Peyer's patch (tissue), 4 donors: ENCODE measurements at regions not wholly inside any gene's neighbourhood (a gene's known extent, or its start where the extent isn't known, plus 50 kb on each side); places are given as distances from the start of the nearest gene placed in this dataset.
"Not testable (repeated sequence)": the region's sequence is repeated elsewhere in the genome, so short reads cannot be mapped to it uniquely, and the experiment has no call there.

Experiments used
- DNase-seq, 3 donors: peaks; one replicate each; pipeline ENCODE4 v3.0.0-alpha.2; 2017 to 2019
- H3K27ac ChIP-seq, 4 donors: fragments of 200-600 bp; sonication (generic); one replicate each; pipeline ENCODE4 v1.5.1; 2016 to 2019
- H3K27me3 ChIP-seq, 2 donors: fragments of 200-600 bp; sonication (generic); one replicate each; pipeline ENCODE4 v1.5.1; 2019
- H3K36me3 ChIP-seq, 3 donors: fragments of 200-600 bp; sonication (generic); one replicate each; pipeline ENCODE4 v1.5.1; 2016 to 2019
- H3K4me1 ChIP-seq, 4 donors: fragments of 200-600 bp; sonication (generic); one replicate each; pipeline ENCODE4 v1.5.1; 2016 to 2019
- H3K4me3 ChIP-seq, 4 donors: fragments of 200-600 bp; sonication (generic); 1 replicate in 3 of 4; 2 replicates in 1 of 4; pipeline ENCODE4 v1.5.1; 2016 to 2019; ENCODE audit warnings: mild to moderate bottlenecking in 1 of 4
- H3K9me3 ChIP-seq, 4 donors: fragments of 200-600 bp; sonication (generic); one replicate each; pipeline ENCODE4 v1.5.1; 2016 to 2019; ENCODE audit warnings: mild to moderate bottlenecking in 1 of 4
- POLR2A ChIP-seq, 2 donors: fragments of 450-650 bp; IDR thresholded peaks; one replicate each; pipeline ENCODE4 v1.5.1; 2017; ENCODE audit warnings: antibody characterized with exemption in 2 of 2, mild to moderate bottlenecking in 2 of 2, moderate library complexity in 2 of 2
- TF ChIP-seq, protein P1 (sequence below), 6 experiments: fragments of 450-650 bp in 4 of 6; fragments of 200-600 bp in 2 of 6; sonication (generic) in 1 of 6; IDR thresholded peaks; one replicate each; pipeline ENCODE4 v1.5.1; 2017 to 2019; ENCODE audit warnings: antibody characterized with exemption in 6 of 6, mild to moderate bottlenecking in 3 of 6, moderate library complexity in 1 of 6

DNA sequence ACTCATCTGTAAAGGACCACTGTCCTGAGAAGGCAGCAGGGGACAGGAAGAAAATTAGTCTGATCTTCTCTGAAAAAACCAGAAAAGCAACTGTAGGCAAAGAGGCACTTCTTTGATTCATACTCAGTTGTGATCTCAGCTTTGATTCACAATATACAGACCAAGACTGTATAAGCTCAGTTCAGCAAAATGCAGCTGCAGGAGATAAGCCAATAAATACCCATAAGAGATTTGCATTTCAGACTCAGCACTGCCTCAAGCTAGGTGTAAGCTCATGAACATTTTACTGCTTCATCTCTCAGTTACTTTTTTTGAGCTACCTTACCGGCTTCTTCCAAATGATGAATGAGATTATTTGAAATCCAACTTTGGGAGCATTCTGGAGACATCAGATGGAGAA, 64.2 kb upstream of the LYZL1 start:
- H3K9me3 ChIP-seq, result no peaks in the 10 kb centered on the region
- TF ChIP-seq, protein P1, sequence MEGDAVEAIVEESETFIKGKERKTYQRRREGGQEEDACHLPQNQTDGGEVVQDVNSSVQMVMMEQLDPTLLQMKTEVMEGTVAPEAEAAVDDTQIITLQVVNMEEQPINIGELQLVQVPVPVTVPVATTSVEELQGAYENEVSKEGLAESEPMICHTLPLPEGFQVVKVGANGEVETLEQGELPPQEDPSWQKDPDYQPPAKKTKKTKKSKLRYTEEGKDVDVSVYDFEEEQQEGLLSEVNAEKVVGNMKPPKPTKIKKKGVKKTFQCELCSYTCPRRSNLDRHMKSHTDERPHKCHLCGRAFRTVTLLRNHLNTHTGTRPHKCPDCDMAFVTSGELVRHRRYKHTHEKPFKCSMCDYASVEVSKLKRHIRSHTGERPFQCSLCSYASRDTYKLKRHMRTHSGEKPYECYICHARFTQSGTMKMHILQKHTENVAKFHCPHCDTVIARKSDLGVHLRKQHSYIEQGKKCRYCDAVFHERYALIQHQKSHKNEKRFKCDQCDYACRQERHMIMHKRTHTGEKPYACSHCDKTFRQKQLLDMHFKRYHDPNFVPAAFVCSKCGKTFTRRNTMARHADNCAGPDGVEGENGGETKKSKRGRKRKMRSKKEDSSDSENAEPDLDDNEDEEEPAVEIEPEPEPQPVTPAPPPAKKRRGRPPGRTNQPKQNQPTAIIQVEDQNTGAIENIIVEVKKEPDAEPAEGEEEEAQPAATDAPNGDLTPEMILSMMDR (IDR thresholded peaks at IDR 0.05), result no peak
- no peak for TF ChIP-seq POLR2A (IDR thresholded peaks at IDR 0.05)
- H3K36me3 ChIP-seq, result no peaks in the 10 kb centered on the region
- no peak overlapping the region for H3K27ac ChIP-seq
- no peaks in the 10 kb centered on the region for H3K4me1 ChIP-seq
- no peak for DNase-seq
- no peaks in the 10 kb centered on the region for H3K27me3 ChIP-seq
- H3K4me3 ChIP-seq, result no peak overlapping the region

DNA sequence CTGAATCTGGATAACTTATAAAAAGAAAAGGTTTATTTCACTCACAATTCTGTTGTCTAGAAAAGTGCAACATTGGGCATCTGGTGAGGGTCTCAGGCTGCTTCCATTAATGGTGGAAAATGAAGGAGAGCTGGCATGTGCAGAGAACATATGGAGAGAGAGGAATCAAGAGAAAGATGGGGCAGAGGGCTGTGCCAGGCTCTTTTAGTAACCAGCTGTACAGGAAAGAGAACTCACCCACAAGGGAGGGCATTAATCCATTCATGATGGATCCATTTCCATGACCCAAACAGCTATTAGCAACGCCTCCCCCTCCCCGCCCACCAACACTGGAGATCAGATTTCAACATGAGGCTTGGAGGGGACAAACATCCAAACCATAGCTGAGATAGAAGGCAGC, 61.7 kb upstream of the LYZL1 start:
- Histone ChIP-seq H3K27ac (no peak overlapping the region), H3K9me3 (no peaks in the 10 kb centered on the region), H3K36me3 (no peaks in the 10 kb centered on the region), H3K27me3 (no peaks in the 10 kb centered on the region), H3K4me1 (no peaks in the 10 kb centered on the region), H3K4me3 (no peak overlapping the region)
- no peak for DNase-seq
- TF ChIP-seq, protein P1 (IDR thresholded peaks at IDR 0.05), result no peak
- no peak for TF ChIP-seq POLR2A (IDR thresholded peaks at IDR 0.05)

DNA sequence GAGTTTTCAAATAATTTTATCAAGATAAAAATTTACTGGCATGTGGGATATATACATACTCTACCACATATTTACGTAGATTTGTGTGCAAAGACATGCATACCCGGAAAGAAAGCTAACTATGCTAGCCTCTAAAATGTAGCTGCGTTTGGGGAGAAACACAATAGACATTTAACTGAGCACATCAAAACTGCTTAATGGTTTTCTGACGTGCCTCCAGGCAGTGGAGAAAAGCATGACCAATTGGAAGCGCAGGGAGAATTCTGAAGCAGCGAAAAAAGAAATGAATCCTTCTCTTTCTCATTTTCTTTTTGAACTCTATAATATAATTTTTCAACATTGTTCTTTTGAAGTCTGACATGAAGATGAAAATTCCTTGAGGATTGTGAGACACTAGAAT, 60.3 kb upstream of the LYZL1 start:
- Histone ChIP-seq H3K36me3 (no peaks in the 10 kb centered on the region), H3K9me3 (no peaks in the 10 kb centered on the region), H3K27me3 (no peaks in the 10 kb centered on the region), H3K4me1 (no peaks in the 10 kb centered on the region), H3K4me3 (no peak overlapping the region), H3K27ac (no peak overlapping the region)
- DNase-seq, result no peak
- no peak for TF ChIP-seq POLR2A (IDR thresholded peaks at IDR 0.05)
- TF ChIP-seq, protein P1 (IDR thresholded peaks at IDR 0.05), result no peak

DNA sequence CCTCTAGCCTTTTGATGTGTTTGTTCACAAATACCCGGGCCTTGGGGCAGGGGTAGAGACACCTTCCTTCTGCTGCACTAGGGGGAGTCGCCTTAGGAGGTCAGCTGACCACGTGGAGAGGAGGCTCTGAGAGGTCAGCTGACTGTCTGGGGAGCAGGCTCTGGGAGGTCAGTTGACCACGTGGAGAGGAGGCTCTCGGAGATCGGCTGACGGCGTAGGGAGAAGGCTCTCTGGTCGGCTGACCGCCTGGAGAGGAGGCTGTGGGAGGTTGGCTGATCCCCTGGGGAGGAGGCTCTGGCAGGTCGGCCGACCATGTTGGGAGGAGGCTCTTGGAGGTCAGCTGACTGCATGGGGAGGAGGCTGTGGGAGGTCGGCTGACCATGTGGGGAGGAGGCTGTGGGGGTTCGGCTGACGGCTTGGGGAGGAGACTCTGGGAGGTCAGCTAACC, 59.6 kb upstream of the LYZL1 start:
- Histone ChIP-seq H3K36me3 (no peaks in the 10 kb centered on the region), H3K4me1 (no peaks in the 10 kb centered on the region), H3K4me3 (no peak overlapping the region), H3K9me3 (no peaks in the 10 kb centered on the region), H3K27me3 (no peaks in the 10 kb centered on the region), H3K27ac (no peak overlapping the region)
- TF ChIP-seq POLR2A (IDR thresholded peaks at IDR 0.05), result no peak
- TF ChIP-seq, protein P1 (IDR thresholded peaks at IDR 0.05), result no peak
- no peak for DNase-seq

DNA sequence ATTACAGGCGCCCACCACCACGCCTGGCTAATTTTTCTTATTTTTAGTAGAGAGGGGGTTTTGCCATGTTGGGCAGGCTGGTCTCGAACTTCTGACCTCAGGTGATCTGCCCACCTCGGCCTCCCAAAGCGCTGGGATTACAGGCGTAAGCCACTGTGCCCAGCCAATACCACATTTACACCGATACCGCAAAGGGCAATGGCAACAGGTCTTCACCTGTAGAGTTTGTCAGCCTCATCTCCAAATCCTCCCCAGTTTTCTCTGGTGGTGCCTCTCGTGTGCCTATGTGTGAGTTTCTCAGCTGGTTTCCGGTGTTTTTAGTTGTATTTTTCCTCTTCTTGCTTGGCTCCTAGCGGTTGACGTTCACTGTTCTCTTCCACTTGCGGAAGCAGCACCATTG, 52.0 kb upstream of the LYZL1 start:
- H3K27ac ChIP-seq, H3K9me3 ChIP-seq, H3K36me3 ChIP-seq, H3K27me3 ChIP-seq, DNase-seq, H3K4me1 ChIP-seq, H3K4me3 ChIP-seq: not testable (repeated sequence)

DNA sequence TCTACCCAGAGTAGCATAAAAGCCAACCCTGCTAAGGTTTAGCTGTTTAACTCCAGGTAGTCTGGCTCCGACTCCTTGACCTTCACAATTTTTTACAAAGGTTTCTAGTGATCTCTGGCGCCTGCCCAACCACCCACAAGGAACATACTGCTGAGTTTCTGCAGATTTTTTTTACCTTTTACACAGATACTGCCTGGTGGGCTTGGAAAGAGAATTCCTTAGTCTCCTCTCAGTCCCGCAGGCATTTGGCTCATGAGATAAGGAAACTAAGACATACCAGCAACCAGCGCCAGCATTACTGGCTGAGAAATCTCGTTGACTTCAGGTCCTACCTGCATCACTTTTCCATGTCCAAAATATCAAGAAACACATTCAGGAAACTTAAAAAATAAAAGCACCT, 51.1 kb upstream of the LYZL1 start:
- no peak for TF ChIP-seq POLR2A (IDR thresholded peaks at IDR 0.05)
- TF ChIP-seq, protein P1 (IDR thresholded peaks at IDR 0.05), result no peak
- no peaks in the 10 kb centered on the region for H3K4me1 ChIP-seq
- no peaks in the 10 kb centered on the region for H3K27me3 ChIP-seq
- no peaks in the 10 kb centered on the region for H3K36me3 ChIP-seq
- no peak for DNase-seq
- no peaks in the 10 kb centered on the region for H3K9me3 ChIP-seq
- H3K4me3 ChIP-seq, result no peak overlapping the region
- no peak overlapping the region for H3K27ac ChIP-seq
